ENCODE measurements at regions not wholly inside any gene's neighbourhood (a gene's known extent, or its start where the extent isn't known, plus 50 kb on each side); places are given as distances from the start of the nearest gene placed in this dataset.

GRCh38 chr5:155472780-155473179 is 459.2 kb downstream of the KIF4B start:
- TF ChIP-seq GATA2 (IDR thresholded peaks at IDR 0.05; ENCODE audit: low read depth, low read length) (no peak), GATA3 (IDR thresholded peaks at IDR 0.05; ENCODE audit: low read depth, low read length) (no peak)

DNA sequence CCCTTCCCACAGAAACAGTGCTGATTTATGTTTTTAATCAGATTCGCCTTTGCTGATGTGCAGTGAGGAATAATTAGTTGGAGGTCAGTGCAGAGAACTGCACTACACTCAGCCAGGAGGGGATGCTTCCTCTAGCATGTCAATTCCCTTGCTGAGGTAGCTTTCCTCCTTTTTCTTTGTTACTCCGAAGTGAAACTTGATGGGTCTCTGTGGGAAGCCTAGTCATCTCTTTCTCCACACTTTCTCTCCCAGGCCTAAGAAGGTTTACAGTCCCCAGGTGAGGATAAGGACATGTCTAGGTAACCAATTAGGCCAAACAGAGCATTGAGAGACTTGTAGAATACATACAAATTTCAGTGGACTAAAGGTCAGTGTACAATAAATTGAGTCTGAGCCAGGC is 461.8 kb downstream of the KIF4B start:
- no peak for TF ChIP-seq GATA3 (IDR thresholded peaks at IDR 0.05; ENCODE audit: low read depth, low read length)
- no peak for TF ChIP-seq GATA2 (IDR thresholded peaks at IDR 0.05; ENCODE audit: low read depth, low read length)

- no peak for TF ChIP-seq GATA2 (IDR thresholded peaks at IDR 0.05; ENCODE audit: low read depth, low read length)
These were observed 467.2 kb downstream of the KIF4B start for GRCh38 chr5:155480731-155481131.

DNA sequence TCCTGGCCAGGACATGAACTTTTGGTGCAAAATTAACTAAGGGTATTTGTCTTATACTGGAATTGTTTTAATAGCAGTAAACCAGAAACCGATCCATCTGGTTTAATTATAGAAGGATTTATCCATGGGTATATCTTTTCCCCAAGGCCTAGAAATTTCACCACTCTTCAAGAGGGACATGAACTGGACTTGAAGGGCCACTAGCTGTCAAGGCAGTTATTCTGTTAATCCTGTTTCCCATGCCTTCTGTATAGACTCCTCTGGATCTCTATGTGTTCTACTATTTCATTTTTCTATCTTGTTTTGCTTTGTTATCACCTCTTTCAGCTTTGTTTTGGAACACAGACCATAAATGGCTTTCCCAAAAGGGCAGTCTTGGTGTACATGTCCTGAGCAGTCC is 467.6 kb downstream of the KIF4B start:
- TF ChIP-seq GATA2 (IDR thresholded peaks at IDR 0.05; ENCODE audit: low read depth, low read length) (no peak), GATA3 (IDR thresholded peaks at IDR 0.05; ENCODE audit: low read depth, low read length) (no peak)

DNA sequence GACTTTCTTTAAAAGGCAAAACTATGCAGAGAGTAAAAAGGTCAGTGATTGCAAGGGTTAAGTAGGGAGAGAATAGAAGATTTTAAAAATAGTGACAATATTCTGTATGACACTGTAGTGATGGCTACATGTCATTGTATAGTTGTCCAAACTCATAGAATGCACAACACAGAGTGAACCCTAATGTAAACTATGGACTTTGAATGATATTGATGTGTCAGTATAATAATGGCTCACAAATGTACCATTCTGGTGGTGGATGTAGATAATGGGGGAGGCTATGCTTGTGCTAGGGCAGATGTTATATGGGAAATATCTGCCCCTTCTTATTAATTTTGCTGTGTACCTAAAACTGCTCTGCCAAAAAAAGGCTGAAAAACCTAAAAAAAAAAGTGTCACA is 468.9 kb downstream of the KIF4B start:
- TF ChIP-seq GATA2 (IDR thresholded peaks at IDR 0.05; ENCODE audit: low read depth, low read length) (no peak), GATA3 (IDR thresholded peaks at IDR 0.05; ENCODE audit: low read depth, low read length) (no peak)

GRCh38 chr5:155485386-155485785 is 471.8 kb downstream of the KIF4B start:
- TF ChIP-seq GATA3 (IDR thresholded peaks at IDR 0.05; ENCODE audit: low read depth, low read length), result no peak
- no peak for TF ChIP-seq GATA2 (IDR thresholded peaks at IDR 0.05; ENCODE audit: low read depth, low read length)

GRCh38 chr5:155489949-155490348 is 476.4 kb downstream of the KIF4B start:
- no peak for TF ChIP-seq GATA3 (IDR thresholded peaks at IDR 0.05; ENCODE audit: low read depth, low read length)
- TF ChIP-seq GATA2 (IDR thresholded peaks at IDR 0.05; ENCODE audit: low read depth, low read length), result no peak

- TF ChIP-seq GATA3 (IDR thresholded peaks at IDR 0.05; ENCODE audit: low read depth, low read length) (no peak), GATA2 (IDR thresholded peaks at IDR 0.05; ENCODE audit: low read depth, low read length) (no peak)
These were observed 478.6 kb downstream of the KIF4B start for GRCh38 chr5:155492191-155492590.

- no peak for TF ChIP-seq GATA3 (IDR thresholded peaks at IDR 0.05; ENCODE audit: low read depth, low read length)
- TF ChIP-seq GATA2 (IDR thresholded peaks at IDR 0.05; ENCODE audit: low read depth, low read length), result no peak
These were observed 491.1 kb downstream of the KIF4B start for GRCh38 chr5:155504606-155505005.

DNA sequence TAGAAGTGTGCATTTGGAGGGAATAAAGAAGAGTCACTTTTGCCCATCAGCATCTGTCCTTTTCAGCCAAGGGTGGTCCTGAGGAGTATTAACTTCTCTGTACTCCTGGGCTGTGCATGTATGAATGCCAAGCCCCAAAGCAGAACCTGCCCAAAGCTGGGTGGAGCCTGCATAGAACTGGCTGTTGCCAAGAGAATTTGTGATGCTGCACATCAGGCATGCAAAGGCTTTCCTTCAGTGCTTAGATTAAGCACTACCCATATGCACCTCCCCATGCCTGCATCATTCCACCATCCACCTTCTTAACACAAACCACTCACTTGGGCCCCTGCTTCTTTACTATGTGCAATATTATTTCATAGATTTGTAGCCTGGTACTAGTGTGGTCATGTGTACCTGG is 493.8 kb downstream of the KIF4B start:
- TF ChIP-seq GATA2 (IDR thresholded peaks at IDR 0.05; ENCODE audit: low read depth, low read length) (no peak), GATA3 (IDR thresholded peaks at IDR 0.05; ENCODE audit: low read depth, low read length) (no peak)

DNA sequence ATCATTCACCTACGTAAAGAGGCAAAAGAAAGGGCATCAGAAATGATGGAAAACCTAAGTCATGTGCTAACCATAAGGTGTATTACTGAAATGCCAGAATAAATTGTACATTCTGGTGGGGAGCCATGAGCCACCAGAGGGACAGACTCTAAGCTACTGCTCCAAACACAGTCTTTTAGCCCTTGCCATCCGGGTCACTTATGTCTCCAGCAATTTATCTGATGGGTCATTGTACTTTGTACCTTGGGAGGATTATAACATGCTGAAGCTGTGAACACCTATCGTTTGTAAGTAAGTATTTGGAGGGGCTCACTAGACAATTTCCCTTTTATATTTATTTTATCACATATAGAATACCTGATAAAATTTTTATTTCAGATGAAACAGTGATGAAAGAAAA is 495.1 kb downstream of the KIF4B start:
- no peak for TF ChIP-seq GATA2 (IDR thresholded peaks at IDR 0.05; ENCODE audit: low read depth, low read length)
- TF ChIP-seq GATA3 (IDR thresholded peaks at IDR 0.05; ENCODE audit: low read depth, low read length), result no peak

DNA sequence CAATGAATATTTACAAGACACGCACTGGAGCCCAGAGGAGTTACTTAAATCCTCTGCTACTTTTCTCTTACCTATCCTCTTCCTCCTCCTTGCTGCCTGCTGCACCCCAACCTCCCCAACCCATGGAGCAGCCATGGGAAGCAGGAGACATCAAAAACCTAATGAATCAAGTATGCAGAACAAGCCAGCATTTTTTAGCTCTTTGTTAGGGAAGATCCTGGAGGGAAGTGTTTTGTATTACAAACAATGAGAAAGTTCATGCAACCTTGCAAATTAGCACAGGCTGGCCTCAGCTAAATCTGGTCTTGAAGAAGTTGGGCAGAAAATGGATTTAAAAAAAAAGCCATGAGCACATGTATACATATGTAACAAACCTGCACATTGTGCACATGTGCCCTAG is 498.8 kb downstream of the KIF4B start:
- TF ChIP-seq GATA3 (IDR thresholded peaks at IDR 0.05; ENCODE audit: low read depth, low read length), result no peak
- no peak for TF ChIP-seq GATA2 (IDR thresholded peaks at IDR 0.05; ENCODE audit: low read depth, low read length)

DNA sequence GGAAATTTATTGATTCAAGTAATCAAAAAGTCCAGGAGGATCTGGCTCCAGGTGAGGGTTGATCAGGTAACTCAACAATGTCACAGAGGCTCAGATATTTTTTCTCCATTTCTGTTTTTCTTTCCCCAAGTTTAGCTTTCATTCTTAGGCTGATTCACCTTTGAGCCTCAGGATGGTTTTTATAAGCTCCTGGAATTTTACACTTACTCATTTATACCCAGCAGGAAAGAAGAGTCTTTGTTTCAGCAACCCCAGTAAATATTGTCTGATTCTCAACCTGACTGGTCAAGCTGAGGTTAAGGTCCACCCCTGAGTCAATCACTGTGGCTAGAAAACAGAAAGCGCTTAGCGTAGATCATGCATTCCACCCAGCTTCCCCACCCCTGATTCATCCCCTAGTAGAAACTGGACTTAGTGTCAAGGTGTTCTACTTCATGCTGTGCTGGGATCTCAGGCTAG is 500.6 kb downstream of the KIF4B start:
- TF ChIP-seq GATA2 (IDR thresholded peaks at IDR 0.05; ENCODE audit: low read depth, low read length) (no peak), GATA3 (IDR thresholded peaks at IDR 0.05; ENCODE audit: low read depth, low read length) (no peak)

DNA sequence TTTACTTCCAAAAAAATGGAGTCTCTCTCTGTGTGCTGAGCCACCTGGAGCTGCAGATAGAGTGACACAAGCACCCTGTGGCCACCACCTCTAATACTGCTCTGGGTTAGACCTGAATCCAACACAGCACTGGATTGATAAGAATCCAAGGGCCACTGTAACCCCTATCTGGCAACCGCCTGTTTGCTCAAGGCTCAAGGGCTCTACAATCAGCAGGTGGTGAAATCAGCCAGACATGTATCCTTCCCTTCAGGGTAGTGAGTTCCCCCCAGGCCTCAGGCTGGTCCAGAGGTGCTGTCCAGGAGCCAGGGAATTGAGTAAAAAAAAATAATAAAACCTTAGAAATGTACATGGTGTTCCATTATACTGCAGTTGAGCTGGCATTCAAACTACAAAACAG is 509.0 kb downstream of the KIF4B start:
- TF ChIP-seq GATA2 (IDR thresholded peaks at IDR 0.05; ENCODE audit: low read depth, low read length) (no peak), GATA3 (IDR thresholded peaks at IDR 0.05; ENCODE audit: low read depth, low read length) (no peak)

- TF ChIP-seq GATA2 (IDR thresholded peaks at IDR 0.05; ENCODE audit: low read depth, low read length) (no peak), GATA3 (IDR thresholded peaks at IDR 0.05; ENCODE audit: low read depth, low read length) (no peak)
These were observed 515.8 kb downstream of the KIF4B start for GRCh38 chr5:155529362-155529761.

DNA sequence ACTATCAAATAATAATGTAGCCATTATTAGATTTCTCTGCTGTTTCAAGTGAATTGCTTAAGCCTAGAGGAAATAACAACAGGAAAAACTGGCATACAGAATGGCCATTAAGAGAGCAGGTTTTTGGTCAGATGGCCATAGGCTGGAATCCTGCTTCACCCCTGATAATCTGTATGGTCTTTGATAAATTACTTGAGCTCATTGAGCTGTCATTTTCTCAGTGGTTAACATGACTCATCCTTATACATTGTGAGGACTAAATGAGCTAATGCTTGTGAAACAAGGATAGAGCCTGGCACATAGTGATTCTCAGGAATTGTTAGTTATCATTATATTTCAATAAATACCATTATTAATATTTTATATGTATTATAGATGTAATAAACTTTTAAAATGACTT is 516.5 kb downstream of the KIF4B start:
- no peak for TF ChIP-seq GATA2 (IDR thresholded peaks at IDR 0.05; ENCODE audit: low read depth, low read length)
- no peak for TF ChIP-seq GATA3 (IDR thresholded peaks at IDR 0.05; ENCODE audit: low read depth, low read length)

All from SH-SY5Y (cell line).